GM18499 (cell line): ENCODE measurements at regions not wholly inside any gene's neighbourhood (a gene's known extent, or its start where the extent isn't known, plus 50 kb on each side); places are given as distances from the start of the nearest gene placed in this dataset.

Experiments used
- ATAC-seq: cut with Tn5 transposase; IDR thresholded peaks from one replicate; pipeline ENCODE4 v1.9.1; 2021; ENCODE audit warnings: moderate number of reproducible peaks; ENCODE audit not compliant: insufficient read depth, unreplicated experiment

DNA sequence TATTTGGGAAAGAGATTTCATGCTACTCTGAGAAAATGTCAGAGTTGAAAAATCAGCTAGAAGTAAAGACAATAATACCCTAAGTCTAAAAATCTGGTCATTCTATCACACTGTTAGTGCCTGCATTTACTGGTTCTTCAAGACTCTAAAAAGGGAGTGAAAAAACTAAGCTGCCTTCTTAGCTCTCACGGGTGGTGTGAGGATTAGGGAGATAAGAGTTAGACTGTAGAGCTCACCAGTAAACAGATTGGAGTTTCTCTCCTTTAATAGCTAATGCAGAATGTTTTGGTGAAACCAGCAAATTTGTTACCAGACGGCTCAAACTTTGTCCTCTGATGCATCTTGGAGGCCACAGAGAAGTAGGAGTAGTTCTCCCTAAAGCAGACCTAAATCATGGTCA, 135.0 kb upstream of the OTX2 start:
- ATAC-seq, result no peak

DNA sequence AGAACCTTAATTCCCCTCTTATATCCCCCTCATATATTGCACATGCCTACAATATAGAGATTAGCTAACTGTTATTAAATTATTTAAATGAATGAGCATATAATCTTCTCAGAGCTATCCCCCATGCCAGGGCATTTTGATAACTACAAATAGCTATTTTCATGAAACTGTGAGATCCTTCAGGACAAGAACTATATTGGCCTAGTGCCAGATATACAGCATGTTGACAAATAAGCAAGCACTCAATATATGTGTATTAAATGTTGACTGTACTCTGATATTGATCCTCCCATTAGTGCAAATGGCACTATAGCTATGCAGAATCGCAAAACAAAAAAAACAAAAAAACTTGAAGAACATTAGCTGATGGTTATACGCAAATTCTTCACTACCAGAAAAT, 134.1 kb upstream of the OTX2 start:
- ATAC-seq, result no peak

DNA sequence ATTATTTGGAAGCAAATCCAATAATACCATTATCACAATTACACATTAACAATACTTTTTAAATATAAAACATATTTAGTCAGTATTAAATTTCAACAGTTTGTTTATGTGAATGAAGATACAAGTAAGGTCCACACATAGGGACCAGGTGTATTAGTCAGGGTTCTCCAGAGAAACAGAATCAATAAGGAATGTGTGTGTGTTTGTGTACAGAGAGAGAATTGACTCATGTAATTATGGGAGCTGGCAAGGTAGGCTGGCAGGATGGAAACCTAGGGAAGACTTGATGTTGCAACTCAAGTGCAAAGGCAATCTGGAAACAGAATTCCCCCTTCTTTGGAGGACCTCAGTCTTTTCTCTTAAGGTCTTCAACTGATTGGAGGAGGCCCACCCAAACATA, 123.2 kb upstream of the OTX2 start:
- no peak for ATAC-seq

DNA sequence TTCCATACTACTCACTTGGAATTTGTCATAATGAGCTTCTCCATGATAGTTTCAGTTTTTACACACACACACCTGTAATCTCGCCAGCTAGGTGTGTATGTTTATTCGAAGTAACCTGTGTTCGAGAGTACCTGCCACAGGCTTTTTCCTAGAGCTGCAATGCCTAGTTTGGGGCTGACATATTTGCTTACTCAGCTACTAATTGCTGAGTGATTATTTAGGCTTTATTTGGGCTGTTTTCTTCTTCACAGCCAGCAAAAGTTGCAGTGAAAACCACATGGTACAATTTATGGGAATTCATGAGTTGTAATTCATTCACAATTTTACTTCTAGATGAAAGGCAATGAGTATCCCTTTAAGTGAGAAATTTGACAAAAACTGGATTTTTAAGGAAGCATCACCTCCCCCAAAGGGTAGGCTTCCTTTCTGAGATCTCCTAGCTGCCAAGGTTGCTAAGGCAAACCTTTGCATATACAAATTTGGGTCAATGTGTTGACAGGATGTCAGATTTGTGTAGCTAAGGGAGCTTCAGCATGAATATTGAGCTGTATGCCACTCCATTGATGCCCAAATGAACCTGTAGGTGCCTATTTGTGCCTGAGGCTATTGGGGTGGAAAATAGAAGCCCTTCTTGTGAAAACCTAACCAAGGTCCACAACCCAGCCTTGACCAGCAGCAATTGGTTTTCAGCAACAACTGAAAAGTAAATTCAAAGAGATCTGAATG, 108.7 kb upstream of the OTX2 start:
- ATAC-seq, result no peak

DNA sequence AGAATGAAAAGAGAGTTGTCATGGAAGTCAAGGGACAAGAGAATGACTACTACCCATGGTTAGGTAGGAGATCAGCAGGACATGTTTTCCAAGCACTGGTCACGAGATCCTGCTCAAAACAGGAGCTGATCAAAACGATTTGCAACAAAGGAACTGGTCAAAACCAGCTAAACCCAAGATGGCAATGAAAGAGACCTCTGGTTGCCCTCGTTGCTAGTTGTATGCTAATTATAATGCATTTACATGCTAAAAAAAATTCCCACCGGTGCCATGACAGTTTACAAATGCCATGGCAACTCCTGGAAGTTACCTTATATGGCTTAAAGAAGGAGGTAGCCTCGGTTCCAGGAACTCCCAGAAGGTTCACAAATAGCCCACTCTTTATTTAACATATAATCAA, 95.0 kb upstream of the OTX2 start:
- ATAC-seq, result no peak

DNA sequence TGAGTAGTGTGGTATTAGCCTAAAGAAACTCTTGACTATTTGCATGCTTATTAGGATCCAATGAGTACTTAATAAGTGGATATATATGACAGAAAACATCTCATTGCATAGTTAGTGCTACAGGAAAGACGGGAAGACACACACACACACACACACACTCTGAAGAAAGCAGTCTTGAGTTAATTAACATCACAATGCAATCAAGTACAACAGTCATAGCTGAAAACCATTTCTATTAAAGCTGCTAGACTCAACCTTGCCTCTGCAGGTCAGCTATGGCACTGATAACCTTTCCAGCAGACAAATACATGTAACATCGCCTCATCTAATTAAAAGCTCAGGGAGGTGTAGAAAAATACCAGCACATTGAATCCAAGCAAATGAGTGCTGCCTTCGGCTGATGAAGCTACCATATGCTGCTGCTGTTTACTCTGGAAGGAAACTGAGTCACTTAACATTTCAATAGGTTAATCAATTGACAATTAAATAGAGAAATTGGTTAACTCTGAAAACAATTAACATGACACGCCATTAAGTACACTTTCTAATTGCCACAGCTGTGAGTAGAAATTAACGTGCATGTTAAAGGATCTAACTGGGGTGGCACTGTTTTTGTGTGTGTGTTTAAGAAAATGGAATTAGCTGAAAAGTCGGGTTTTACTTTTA, 93.2 kb upstream of the OTX2 start:
- ATAC-seq, result no peak

DNA sequence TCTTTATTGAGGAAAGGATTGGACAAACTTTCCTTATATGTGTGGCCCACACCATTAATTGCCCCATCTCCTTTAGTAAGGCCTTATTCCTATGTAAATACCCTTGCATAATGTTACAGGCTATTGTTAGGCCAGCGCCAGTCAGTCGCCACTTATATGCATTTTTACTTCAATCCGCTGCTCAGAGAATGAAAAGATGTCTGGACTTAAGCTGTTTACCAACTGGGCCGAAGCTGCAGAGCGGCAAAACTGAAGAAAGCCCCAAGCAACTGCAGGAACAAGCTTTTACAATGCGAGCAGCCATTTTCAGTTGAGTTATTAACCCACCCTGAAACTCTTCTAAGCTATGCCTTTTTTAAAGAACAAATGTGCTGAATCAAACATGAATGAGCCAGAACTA, 92.1 kb upstream of the OTX2 start:
- ATAC-seq, result no peak

DNA sequence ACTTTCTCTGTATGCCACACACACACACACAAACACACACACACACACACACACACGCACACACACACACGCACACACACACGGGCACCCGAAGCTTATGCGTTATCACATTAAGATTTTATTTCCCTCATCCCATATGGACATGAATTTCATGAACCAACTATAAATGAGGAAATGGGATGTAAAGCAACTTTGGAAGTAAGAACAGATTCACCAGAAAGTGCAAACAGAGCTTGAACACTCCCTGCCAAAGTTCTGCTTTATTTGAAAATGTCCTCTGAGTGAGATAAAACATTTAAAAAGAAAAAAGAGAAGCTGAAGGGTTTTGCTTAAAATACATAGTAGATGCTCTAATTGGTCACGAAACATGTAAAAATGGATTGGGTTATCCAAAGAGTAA, 90.4 kb upstream of the OTX2 start:
- ATAC-seq, result no peak

DNA sequence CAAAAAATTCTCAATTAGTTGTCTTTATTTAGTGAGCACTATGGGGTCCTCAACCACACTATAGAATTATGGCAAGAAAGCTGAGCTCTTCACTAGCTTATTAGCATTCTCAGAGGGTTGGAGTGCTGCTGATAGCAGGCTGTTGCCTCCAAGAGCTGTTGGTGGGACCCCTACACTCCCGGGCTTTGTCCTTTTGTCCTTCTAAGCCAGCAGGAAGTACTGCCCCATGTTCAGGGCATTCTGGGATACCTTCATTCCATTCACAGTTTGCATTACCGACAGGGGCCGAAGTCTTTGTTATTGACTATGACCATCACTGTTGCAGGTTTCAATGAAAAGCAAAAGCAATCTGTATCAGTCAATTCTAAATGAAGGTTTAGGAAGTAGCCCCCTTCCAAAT, 89.5 kb upstream of the OTX2 start:
- no peak for ATAC-seq

DNA sequence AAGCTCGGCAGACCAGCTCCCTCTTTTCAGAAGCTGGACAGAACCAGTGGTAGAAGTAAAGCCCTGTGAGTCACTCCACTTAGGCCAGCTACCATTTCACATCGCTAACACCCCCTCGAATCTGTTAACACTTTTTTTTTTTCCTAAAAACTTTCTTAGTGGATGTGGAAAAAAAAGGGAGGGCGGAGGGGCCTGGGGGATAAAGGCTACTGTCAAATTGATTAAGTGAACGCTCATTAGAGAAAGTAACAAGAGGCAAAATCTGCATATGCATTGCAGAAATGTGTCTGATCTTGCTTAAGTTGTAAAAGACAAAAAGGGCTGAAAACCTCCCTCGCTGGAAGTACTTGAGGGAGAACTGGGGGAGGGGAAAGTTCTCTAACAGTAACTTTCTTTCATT, 86.6 kb upstream of the OTX2 start:
- no peak for ATAC-seq

DNA sequence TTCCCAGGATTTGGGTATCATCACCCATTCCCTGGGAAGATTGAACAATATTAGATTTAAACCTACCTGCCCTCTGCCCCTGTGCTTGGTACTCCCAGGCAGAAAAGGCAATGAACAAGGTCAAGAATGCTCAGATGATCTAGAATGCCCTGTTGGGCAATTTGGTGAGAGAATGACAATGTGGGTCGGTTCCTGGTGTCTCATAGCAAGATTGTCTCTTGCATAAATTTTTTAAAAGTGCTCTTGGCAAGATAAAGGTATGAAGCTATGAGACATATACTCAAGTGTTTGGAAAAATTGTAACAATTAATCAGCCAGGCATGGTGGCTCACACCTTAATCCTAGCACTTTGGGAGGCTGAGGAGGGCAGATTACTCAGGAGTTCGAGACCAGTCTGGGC, 86.0 kb upstream of the OTX2 start:
- ATAC-seq, result no peak

DNA sequence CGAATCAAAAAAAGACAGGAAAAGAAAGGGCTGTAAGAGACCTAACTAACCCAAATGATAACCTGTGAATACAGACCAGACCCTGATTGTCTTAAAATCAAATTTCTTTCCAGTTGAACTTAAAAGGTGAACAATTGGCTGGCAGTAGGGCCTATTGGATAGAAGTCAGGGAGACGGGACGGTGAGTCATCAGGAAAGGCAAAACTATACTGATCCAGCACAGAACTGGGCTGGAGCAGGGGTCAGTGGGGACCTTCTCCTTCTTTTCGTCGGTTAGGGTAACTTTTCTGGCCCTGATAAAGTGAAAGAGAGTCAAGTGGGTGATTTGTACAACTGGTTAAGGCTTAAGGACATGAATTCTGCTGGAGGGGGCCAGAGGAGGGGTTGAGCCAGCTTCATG, 84.9 kb upstream of the OTX2 start:
- ATAC-seq, result no peak

DNA sequence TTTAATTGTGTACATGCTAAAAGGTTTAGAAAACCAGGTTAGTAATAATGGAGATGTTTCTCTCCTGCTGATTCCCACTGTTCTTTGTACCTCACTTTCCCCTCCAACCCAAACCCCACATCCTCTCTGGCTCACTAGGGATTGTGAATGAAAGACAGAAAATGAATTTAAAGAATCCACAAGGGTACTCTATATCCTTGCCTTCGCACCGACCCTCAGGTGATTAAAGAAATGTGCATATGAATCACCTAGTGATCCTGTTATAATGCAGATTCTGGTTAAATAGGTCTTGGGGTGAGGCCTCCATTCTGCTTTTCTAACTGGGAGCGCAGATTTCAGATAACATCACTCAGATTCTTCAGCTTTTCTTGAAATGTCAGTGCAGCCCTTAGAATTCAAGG, 84.3 kb upstream of the OTX2 start:
- ATAC-seq, result no peak

DNA sequence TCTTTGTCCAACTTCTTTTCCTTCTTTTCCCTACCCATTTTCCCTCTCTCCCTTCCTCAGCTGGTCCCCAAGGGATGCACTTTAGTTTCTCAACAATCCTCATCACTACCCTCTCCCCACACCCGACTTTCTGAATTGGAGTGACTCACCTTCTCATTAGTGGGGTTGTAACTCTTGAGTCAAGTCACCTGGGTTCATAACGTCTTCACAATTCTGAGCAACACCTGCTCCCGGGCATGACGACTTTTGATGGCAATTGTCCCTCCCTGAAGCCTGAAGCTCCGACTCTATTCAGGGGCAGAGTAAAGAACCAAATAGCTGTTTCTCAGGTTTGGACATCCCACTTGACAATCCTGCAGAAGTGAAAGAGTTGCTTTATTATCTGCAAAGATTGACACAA, 82.7 kb upstream of the OTX2 start:
- no peak for ATAC-seq

DNA sequence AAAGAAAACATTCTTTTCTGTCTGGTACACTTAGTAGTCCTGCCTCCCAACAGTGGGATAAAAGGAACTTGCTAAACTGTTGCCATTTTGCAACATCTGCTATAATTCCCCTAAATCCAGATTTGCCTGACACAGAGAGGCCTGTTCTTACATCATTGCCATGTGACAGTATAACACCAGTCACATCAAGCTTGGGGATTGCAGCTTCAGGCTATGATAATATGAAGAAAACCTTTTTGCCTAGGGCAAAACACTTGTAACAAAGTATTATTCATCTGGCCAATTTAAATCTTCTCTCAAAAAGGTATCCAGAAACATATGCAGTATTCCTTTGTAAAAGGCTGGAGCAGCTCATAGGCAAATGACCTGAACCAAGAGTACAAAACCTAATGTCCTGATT, 80.9 kb upstream of the OTX2 start:
- no peak for ATAC-seq

DNA sequence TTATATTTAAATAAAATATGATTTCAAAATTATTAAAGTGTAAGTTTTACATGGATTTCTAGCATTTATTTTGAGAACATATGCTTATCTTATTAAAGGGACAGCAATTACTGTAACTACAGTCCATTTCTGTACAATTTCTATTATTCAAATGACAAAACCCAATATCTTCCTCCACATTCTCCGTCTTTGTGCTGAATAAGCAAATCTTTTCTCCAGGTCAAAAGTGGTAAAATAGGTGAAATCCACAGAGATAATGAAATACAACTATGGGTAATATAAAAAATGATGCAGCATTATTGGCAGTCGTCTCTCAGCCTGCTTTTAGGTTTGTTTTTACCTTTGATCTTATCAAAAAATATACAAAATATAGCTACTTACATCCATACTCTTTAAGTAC, 79.4 kb upstream of the OTX2 start:
- ATAC-seq, result no peak

DNA sequence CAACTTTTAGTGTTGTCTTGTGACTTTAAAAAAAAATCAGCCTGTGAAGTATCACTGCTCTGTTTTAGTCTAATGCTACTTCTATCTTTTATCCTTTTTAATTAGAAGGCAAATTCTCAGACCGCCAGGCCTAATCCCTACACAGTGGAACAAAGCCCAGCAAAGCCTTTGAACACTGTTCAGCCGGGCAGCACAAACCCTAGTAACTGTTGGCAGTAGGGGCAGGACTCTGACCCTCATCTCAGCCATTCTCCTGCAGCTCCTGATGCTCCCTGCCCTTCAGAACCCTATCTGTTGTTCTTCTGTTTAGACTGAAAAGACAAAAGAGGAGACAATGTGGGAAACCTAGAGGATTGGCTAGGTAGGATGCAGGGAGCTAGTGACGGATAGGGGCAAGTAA, 78.0 kb upstream of the OTX2 start:
- ATAC-seq, result no peak

DNA sequence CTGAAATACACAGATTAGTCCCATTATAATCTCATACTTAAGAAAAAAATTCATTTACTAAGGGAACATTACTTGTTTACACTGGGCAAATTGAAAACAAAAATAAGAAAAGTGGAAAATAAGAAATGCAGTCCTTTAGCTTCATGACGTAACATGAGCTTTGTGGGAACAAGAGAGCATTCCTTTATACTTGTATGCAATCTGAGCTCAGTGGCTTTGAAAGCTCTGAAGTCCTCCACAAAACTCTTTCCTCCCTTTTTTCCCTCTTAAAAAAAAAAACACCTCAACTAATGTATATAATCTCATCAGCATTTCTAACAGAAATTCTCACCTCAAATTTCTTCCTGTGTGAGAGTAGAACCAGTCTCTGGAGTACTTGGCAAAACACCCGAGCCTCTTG, 76.9 kb upstream of the OTX2 start:
- ATAC-seq, result no peak

DNA sequence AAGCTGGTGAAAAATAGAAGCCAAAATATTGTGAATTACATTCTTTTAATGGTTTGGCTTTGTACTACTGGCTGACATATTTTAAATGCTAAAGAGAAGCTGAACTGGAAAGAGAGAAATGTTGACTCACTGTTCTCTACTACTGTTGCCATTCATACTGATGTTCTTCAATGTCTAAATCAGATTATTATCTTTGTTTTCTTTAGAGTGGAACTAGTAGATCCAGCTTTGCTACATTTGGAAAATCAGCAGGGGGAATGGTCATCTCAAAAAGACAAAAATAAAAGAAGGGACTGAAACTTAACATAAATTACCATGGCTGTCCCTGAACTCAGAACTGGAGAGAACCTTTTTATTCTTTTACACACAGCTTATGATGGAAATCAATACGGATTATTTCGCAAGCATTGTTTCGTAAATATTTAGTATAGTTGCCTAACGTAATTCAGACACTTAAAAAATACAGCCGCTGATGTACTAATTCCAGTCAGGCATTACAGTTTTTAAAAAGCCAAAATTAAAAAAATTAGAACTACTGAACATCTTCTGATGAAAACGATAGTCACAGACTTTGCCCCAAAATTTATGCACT, 76.3 kb upstream of the OTX2 start:
- no peak for ATAC-seq

DNA sequence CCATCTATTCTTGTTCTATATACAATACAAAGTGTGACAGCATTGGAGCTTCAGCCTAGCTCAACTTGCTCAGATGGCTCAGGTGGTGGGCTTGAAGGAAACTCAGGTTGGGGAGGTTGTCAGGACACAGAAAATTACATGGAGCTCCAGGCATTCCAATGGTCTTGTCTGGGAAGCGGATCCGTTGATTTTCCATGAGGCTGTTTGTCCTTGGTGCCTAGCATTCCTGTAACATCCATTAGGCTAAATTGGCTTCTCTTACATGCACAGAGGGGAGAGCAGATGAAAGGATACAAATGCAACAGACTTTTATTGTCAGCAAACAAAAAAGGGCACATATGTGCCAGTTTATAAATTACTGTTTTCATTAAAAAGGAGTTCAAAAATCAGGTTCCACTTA, 75.5 kb upstream of the OTX2 start:
- ATAC-seq, result no peak

DNA sequence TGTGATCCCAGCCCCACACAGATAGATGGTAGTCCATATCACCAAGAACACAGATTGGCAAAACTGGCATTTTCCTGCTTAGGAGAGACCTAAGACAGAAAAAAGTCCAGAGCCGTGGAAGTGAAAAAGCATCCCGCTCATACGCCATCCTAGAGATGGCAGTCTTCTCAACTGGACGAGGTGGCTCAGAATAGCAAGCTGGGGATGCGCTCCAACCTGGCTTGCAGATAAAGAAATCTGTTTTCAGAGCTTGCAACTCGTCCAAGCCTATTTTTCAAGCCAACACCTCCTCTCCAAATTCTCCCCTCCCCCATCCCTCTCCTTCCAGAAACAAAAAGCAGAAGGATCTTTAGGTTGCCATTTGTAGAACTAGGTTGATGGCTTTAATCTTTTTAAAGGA, 74.3 kb upstream of the OTX2 start:
- no peak for ATAC-seq

DNA sequence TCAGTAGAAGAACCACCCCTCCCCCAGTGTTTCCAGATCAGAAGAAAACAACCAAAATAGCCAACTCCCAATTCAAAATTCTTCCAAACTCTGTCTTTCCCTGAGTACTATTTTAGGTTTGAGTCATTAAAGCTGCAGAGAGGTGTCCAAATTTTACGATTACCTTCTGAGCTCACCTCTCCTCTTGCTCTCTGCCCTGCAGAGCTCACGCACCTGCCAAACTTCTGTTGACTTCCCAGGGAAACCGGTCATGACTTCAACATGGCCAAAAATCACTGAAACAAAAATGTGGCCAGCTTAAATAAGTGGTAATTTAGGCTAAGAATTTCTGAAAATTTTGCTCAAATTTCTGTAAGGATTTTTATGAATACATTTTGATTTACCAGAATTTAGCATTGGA, 70.9 kb upstream of the OTX2 start:
- no peak for ATAC-seq
